Gastroesophageal sphincter (tissue), 3 donors: ENCODE measurements at regions not wholly inside any gene's neighbourhood (a gene's known extent, or its start where the extent isn't known, plus 50 kb on each side); places are given as distances from the start of the nearest gene placed in this dataset.

Experiments used
- EP300 ChIP-seq: sonication (generic); formaldehyde crosslinking; IDR thresholded peaks from one replicate; pipeline ENCODE4 v1.6.1; 2017; ENCODE audit warnings: antibody characterized with exemption, mild to moderate bottlenecking
- POLR2A ChIP-seq, 2 donors: fragments of 450-650 bp; IDR thresholded peaks; one replicate each; pipeline ENCODE4 v1.6.1; 2017; ENCODE audit warnings: antibody characterized with exemption in 2 of 2, mild to moderate bottlenecking in 2 of 2, moderate library complexity in 1 of 2
- POLR2AphosphoS5 ChIP-seq: sonication (generic); formaldehyde crosslinking; IDR thresholded peaks from one replicate; pipeline ENCODE4 v1.6.1; 2017; ENCODE audit warnings: antibody characterized with exemption
- TF ChIP-seq, protein P1 (sequence below), 4 experiments: fragments of 200-600 bp in 2 of 4; fragments of 450-650 bp in 2 of 4; sonication (generic) in 1 of 4; IDR thresholded peaks; one replicate each; pipeline ENCODE4 v1.5.1; 2017 to 2019; ENCODE audit warnings: antibody characterized with exemption in 4 of 4, mild to moderate bottlenecking in 2 of 4, moderate library complexity in 2 of 4

DNA sequence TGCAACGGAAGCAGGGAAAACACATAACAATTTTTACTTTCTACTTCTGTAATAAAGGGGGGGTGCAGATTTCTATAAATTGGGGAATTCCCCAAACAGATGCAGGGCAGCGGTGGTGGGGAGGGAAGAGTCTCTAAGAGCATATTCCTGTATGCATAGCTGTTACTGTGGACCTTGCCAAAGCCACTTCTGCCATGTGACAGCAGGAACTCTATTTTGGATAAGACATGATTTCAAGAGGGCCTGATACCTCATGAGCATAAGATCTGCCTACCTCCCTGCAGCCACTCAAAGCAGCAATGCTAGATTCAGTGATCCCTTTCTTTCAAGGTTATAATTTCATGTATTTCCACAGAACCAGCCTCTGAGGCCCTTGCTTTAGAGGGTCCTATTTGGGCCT lies 86.2 kb upstream of the CNKSR3 start:
- TF ChIP-seq POLR2A (IDR thresholded peaks at IDR 0.05) (no peak), EP300 (no peak), POLR2AphosphoS5 (no peak)
- TF ChIP-seq, protein P1, sequence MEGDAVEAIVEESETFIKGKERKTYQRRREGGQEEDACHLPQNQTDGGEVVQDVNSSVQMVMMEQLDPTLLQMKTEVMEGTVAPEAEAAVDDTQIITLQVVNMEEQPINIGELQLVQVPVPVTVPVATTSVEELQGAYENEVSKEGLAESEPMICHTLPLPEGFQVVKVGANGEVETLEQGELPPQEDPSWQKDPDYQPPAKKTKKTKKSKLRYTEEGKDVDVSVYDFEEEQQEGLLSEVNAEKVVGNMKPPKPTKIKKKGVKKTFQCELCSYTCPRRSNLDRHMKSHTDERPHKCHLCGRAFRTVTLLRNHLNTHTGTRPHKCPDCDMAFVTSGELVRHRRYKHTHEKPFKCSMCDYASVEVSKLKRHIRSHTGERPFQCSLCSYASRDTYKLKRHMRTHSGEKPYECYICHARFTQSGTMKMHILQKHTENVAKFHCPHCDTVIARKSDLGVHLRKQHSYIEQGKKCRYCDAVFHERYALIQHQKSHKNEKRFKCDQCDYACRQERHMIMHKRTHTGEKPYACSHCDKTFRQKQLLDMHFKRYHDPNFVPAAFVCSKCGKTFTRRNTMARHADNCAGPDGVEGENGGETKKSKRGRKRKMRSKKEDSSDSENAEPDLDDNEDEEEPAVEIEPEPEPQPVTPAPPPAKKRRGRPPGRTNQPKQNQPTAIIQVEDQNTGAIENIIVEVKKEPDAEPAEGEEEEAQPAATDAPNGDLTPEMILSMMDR (IDR thresholded peaks at IDR 0.05), result no peak
